GM21576 (cell line): ENCODE measurements at regions not wholly inside any gene's neighbourhood (a gene's known extent, or its start where the extent isn't known, plus 50 kb on each side); places are given as distances from the start of the nearest gene placed in this dataset.

Source experiments
- ATAC-seq: cut with Tn5 transposase; IDR thresholded peaks from one replicate; pipeline ENCODE4 v1.9.1; 2021; ENCODE audit warnings: mild to moderate bottlenecking, moderate library complexity; ENCODE audit not compliant: unreplicated experiment

GRCh38 chr6:145375502-145375901 lies 359.8 kb downstream of the EPM2A start:
- ATAC-seq, result no peak

- ATAC-seq, result no peak
Observed at GRCh38 chr6:145380186-145380585, 355.1 kb downstream of the EPM2A start.

- ATAC-seq, result no peak
Observed at GRCh38 chr6:145381941-145382340, 353.4 kb downstream of the EPM2A start.

- ATAC-seq, result no peak
Observed at GRCh38 chr6:145383428-145383827, 351.9 kb downstream of the EPM2A start.

GRCh38 chr6:145384503-145384902 lies 350.8 kb downstream of the EPM2A start:
- ATAC-seq, result no peak

- ATAC-seq, result no peak
Observed at GRCh38 chr6:145396499-145396898, 338.8 kb downstream of the EPM2A start.

- ATAC-seq, result no peak
Observed at GRCh38 chr6:145400508-145400907, 334.8 kb downstream of the EPM2A start.

GRCh38 chr6:145405006-145405551 lies 330.2 kb downstream of the EPM2A start:
- ATAC-seq, result no peak

GRCh38 chr6:145406783-145407182 lies 328.5 kb downstream of the EPM2A start:
- no peak for ATAC-seq

GRCh38 chr6:145415616-145416015 lies 319.7 kb downstream of the EPM2A start:
- ATAC-seq, result no peak

- ATAC-seq, result no peak
Observed at GRCh38 chr6:145420599-145420998, 314.7 kb downstream of the EPM2A start.

GRCh38 chr6:145423936-145424335 lies 311.4 kb downstream of the EPM2A start:
- ATAC-seq, result no peak

GRCh38 chr6:145427232-145427631 lies 308.1 kb downstream of the EPM2A start:
- ATAC-seq, result no peak

- ATAC-seq, result no peak
Observed at GRCh38 chr6:145428706-145429105, 306.6 kb downstream of the EPM2A start.

- no peak for ATAC-seq
Observed at GRCh38 chr6:145442110-145442509, 293.2 kb downstream of the EPM2A start.

- ATAC-seq, result no peak
Observed at GRCh38 chr6:145445674-145446073, 289.6 kb downstream of the EPM2A start.

GRCh38 chr6:145451029-145451428 lies 284.3 kb downstream of the EPM2A start:
- no peak for ATAC-seq

- ATAC-seq, result no peak
Observed at GRCh38 chr6:145453376-145453775, 281.9 kb downstream of the EPM2A start.

- no peak for ATAC-seq
Observed at GRCh38 chr6:145454006-145454405, 281.3 kb downstream of the EPM2A start.

GRCh38 chr6:145457556-145457955 lies 277.8 kb downstream of the EPM2A start:
- ATAC-seq, result no peak

GRCh38 chr6:145468534-145468933 lies 266.8 kb downstream of the EPM2A start:
- no peak for ATAC-seq

- no peak for ATAC-seq
Observed at GRCh38 chr6:145469021-145469420, 266.3 kb downstream of the EPM2A start.

- no peak for ATAC-seq
Observed at GRCh38 chr6:145475794-145476396, 259.4 kb downstream of the EPM2A start.
